HG02623 (cell line): ENCODE measurements at regions not wholly inside any gene's neighbourhood (a gene's known extent, or its start where the extent isn't known, plus 50 kb on each side); places are given as distances from the start of the nearest gene placed in this dataset.

ENCODE experiments used
- ATAC-seq: cut with Tn5 transposase; IDR thresholded peaks from one replicate; pipeline ENCODE4 v1.9.1; 2021; ENCODE audit warnings: moderate library complexity; ENCODE audit not compliant: unreplicated experiment

- no peak for ATAC-seq
These were observed 85.9 kb upstream of the NPVF start for GRCh38 chr7:25314094-25314730.

GRCh38 chr7:25314731-25315267 lies 86.5 kb upstream of the NPVF start:
- no peak for ATAC-seq

DNA sequence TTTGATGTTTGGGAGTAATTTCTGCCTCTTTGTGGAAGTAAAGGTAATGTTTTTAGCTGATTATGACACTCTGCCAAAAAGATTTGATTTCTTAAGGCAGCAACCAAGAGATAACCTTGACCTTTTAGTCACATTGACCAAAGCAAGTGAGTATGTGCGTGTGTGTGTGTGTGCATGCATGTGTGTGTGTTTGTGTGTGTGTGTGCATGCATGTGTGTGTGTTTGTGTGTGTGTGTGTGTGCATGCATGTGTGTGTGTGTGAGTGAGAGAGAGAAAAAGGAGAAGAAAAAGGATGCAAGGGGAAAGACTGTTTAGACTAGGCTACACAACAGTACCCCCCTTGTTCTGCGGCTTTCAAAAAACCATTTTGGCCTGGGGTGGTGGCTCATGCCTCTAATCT lies 88.1 kb upstream of the NPVF start:
- no peak for ATAC-seq

DNA sequence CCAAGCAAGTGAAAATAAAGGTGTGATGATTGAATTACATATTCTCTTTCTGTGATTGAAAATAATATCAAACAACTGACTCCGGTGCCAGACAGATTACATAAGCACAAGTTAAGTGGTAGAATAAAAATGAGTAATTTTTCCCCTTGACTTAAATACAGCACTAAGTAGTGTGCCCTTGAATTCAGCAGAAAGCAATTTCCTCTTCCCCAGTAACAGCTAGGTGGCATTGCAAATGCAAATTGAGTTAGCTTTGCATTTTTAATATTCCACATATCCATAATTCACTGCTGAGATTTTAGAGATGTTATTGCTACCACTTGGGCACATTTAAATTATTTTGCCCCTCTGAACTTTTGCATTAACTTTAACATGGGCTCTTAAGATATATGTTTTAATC lies 89.8 kb upstream of the NPVF start:
- ATAC-seq = no peak

GRCh38 chr7:25319707-25320106 lies 91.4 kb upstream of the NPVF start:
- ATAC-seq = no peak

DNA sequence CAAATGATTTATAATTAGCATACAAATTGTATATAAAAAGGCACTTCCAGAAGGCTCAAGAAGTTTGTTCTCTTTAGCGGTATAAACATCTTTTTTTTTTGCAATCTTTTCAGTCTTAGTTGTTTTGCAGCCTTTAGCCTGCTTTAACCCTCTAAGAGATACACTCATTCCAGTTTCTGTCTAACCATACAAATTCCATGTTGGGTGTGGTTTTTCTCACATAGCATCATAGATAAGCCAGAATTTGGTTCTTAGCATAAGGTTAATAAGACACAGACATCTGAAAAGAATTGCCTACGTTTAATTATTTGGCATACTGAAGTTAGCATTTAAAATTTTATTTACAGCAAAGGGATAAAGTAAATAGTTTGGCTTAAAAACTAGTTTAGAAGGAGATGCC lies 92.5 kb upstream of the NPVF start:
- no peak for ATAC-seq

- ATAC-seq = no peak
These were observed 93.1 kb upstream of the NPVF start for GRCh38 chr7:25321424-25321823.

- no peak for ATAC-seq
These were observed 94.2 kb upstream of the NPVF start for GRCh38 chr7:25322473-25322872.

DNA sequence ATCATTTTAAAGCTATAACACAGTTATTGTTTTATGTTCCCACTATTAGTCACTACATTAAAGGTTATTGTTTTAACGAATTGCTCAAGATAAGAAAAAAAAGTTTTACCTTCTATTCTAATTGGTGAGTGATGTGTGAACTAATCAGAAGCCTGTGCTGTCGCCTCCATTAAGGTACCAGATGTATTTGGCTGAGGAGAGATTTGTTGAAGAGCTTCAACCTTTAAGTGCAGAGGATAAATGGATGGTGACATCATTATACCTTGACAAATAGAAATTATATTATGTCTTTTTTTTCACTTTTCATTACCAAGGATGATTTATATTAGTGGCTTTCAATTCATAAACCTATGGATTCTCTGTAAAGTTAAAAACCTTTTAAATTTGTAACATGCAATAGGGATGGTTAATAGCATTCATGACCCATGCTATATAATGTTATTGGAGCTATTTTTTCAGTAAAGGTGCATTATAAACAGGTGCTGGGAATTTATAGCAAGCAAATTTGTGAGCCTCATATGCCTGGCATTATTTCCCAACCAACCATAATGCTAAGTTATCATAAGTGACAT lies 97.0 kb upstream of the NPVF start:
- no peak for ATAC-seq

DNA sequence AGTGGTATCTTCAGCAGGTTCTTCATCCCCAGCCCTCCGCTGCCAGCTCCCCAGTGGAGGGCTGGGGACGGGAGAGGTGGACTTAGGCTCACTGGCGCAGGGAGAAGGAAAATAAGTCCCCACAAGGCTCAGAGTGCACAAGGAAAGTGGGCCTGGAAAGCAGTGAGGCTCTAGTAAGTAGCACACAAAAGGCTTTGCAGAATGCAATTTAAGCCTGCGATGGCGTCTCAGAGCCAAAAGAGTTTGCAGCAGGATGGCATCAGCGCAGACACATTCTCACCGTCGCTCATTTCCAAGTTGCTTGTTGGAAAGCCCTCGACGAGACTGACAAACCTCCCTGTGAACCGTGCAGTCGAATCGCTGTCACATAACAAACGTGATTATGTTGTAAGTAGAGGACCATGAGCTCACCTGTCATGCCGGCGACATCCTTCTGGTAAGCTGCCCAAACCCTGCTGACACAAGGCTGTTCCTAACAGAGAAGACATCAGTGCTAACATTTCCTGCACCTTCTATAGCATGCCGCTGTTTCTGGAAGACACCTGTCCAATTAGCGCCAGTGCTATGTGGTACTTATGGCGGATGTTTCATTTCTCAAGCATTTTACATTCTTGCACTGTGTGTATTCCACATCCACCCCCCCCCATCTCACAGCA lies 98.3 kb upstream of the NPVF start:
- ATAC-seq = no peak

DNA sequence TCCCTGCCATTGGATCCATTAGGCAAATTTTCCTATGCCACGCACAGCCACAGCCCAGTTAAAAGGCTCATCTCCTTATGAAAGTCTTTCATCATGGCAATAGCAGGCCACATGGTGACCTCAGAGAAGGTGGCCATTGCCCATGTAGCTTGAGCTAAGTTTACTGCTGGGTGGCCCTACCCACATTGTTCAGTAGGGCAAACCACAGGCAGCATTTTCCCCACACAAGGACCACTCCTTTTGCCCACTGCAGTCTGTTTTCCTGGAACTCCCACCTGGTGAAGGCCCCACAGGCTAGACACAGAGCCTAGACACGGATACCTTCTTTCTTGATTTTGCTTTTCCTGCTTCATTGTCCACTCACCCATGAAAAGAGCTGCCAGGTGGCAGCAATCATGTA lies 101.5 kb upstream of the NPVF start:
- ATAC-seq = no peak

- ATAC-seq = no peak
These were observed 105.1 kb upstream of the NPVF start for GRCh38 chr7:25333296-25333928.

DNA sequence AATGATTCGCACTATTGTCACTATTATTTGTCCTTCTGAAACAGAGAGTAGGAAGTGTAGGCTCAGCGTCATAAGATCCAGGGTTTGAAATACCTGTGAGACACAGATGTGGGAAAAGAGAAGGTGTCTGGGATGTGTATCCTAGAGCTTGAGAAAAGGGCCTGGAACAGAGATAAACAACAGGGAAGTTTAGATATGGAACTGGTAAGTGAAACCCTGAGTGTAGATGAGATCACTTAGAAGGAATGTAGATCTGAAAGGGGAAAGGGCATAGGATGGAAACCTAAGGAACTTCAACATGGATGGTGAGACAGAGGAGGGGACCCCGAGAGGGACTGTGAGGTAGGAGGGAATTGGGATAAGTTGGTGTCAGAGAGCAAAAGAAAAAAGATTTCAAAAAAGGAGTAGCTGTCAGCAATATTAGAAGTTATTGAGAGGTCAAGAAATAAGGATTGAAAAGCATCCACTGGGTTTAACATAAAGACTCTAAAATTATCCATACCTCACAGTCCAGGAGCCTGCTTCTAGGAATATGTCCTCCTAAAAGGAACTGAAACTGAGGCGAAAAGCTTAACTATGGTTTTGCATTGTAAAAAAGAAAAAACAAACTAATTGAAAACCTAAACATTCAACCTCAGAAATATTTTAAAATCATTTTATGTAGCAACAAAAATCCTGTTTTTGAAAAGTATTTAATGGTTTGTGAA lies 119.2 kb upstream of the NPVF start:
- no peak for ATAC-seq

GRCh38 chr7:25348104-25348503 lies 119.8 kb upstream of the NPVF start:
- ATAC-seq = no peak

- ATAC-seq = no peak
These were observed 121.2 kb upstream of the NPVF start for GRCh38 chr7:25349283-25350017.

DNA sequence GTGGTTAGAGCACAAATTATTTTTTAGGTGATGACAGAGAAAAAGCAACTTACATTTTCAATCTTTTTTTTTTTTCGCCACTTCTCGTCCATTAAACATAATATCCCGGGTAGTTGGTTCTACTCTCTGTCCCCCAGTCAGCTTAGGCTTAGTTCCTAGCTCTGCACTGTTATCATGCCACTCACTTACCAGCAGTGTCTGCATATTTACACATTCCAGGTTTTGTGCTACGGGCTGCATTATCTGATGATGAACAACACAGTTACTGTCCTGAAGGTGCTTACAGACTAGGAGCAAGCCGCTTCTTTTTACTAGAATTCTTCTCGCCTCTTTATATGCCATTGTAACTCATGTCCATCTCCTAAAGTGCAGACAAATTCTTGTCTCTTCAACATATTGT lies 121.8 kb upstream of the NPVF start:
- no peak for ATAC-seq

DNA sequence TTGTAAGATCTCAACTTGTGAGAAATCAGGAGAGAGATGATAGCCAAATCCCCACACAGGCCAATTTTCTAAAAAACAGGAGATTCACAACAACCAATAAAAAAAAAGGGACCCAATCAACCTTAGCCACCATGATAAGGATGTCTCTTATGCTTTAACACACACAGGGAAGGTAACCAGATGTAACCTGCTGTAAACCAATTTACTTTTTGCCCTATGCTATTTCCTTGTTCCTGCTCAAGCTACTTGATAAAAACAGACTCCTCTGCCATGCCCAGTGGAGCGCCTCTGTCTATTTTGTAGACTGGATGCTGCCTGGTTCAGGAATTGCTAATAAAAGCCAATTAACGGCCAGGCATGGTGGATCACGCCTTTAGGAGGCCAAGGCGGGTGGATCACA lies 123.5 kb upstream of the NPVF start:
- no peak for ATAC-seq

GRCh38 chr7:25353196-25353595 lies 124.9 kb upstream of the NPVF start:
- ATAC-seq = no peak

- no peak for ATAC-seq
These were observed 125.4 kb upstream of the NPVF start for GRCh38 chr7:25353732-25354131.

- no peak for ATAC-seq
These were observed 128.4 kb upstream of the NPVF start for GRCh38 chr7:25356534-25357151.
